ENCODE measurements at regions not wholly inside any gene's neighbourhood (a gene's known extent, or its start where the extent isn't known, plus 50 kb on each side); places are given as distances from the start of the nearest gene placed in this dataset.
"Not testable (repeated sequence)": the region's sequence is repeated elsewhere in the genome, so short reads cannot be mapped to it uniquely, and the experiment has no call there.

- H3K79me2 ChIP-seq (ENCODE audit: control insufficient read depth, insufficient read depth, low read length); H3K27me3 Mint-ChIP-seq; H3K27ac ChIP-seq (ENCODE audit: low read length in 2 of 2); intact Hi-C loops (cut with micrococcal nuclease); H3K9me3 Mint-ChIP-seq (ENCODE audit: insufficient read depth); H3K4me1 Mint-ChIP-seq; ATAC-seq (ENCODE audit: low read depth); H2AFZ ChIP-seq (ENCODE audit: insufficient read depth, low read depth, low read length, poor library complexity, severe bottlenecking); H3K4me3 Mint-ChIP-seq; H3K4me1 ChIP-seq (ENCODE audit: control insufficient read depth in 2 of 2, insufficient read depth in 2 of 2, low read length in 2 of 2); DNase-seq; H3K4me2 ChIP-seq (replicated peaks; ENCODE audit: low read depth, low read length, poor library complexity, severe bottlenecking); POLR2A ChIA-PET; H3K9me3 ChIP-seq (ENCODE audit: control extremely low read depth in 1 of 3, control insufficient read depth in 2 of 3, insufficient read depth in 1 of 3, low read length in 2 of 3); H3K4me3 ChIP-seq (ENCODE audit: control extremely low read depth in 1 of 5, extremely low read depth in 1 of 5, insufficient read depth in 1 of 5, low read depth in 2 of 5, low read length in 4 of 5); CTCF ChIA-PET; H4K20me1 ChIP-seq (ENCODE audit: control insufficient read depth, insufficient read depth, low read length, poor library complexity, severe bottlenecking); H3K36me3 ChIP-seq (replicated peaks in 1 of 2; ENCODE audit: control extremely low read depth in 1 of 2, control insufficient read depth in 1 of 2, extremely low read depth in 1 of 2, insufficient read depth in 2 of 2, low read length in 1 of 2); H3K9ac ChIP-seq (ENCODE audit: low read length); H3K27ac Mint-ChIP-seq; H3K27me3 ChIP-seq (replicated peaks in 1 of 4; ENCODE audit: control extremely low read depth in 1 of 4, control insufficient read depth in 3 of 4, insufficient read depth in 4 of 4, low read length in 3 of 4): not testable (repeated sequence)
- no CpG with 5 or more reads among the region's 3 CpGs for WGBS (ENCODE audit: insufficient coverage)
These were observed 180.7 kb upstream of the FOLH1 start for GRCh38 chr11:49389149-49389548.

GRCh38 chr11:49384371-49384770, 176.0 kb upstream of the FOLH1 start:
- H3K9ac ChIP-seq (ENCODE audit: low read length); H4K20me1 ChIP-seq (ENCODE audit: control insufficient read depth, insufficient read depth, low read length, poor library complexity, severe bottlenecking); H2AFZ ChIP-seq (ENCODE audit: insufficient read depth, low read depth, low read length, poor library complexity, severe bottlenecking); H3K79me2 ChIP-seq (ENCODE audit: control insufficient read depth, insufficient read depth, low read length); POLR2A ChIA-PET; H3K27me3 Mint-ChIP-seq; H3K4me2 ChIP-seq (replicated peaks; ENCODE audit: low read depth, low read length, poor library complexity, severe bottlenecking); H3K27ac ChIP-seq (ENCODE audit: low read length in 2 of 2); H3K4me3 ChIP-seq (ENCODE audit: control extremely low read depth in 1 of 5, extremely low read depth in 1 of 5, insufficient read depth in 1 of 5, low read depth in 2 of 5, low read length in 4 of 5); H3K27me3 ChIP-seq (replicated peaks in 1 of 4; ENCODE audit: control extremely low read depth in 1 of 4, control insufficient read depth in 3 of 4, insufficient read depth in 4 of 4, low read length in 3 of 4); H3K9me3 Mint-ChIP-seq (ENCODE audit: insufficient read depth); DNase-seq; intact Hi-C loops (cut with micrococcal nuclease); H3K4me1 Mint-ChIP-seq; H3K9me3 ChIP-seq (ENCODE audit: control extremely low read depth in 1 of 3, control insufficient read depth in 2 of 3, insufficient read depth in 1 of 3, low read length in 2 of 3); H3K4me3 Mint-ChIP-seq; CTCF ChIA-PET; H3K27ac Mint-ChIP-seq; H3K36me3 ChIP-seq (replicated peaks in 1 of 2; ENCODE audit: control extremely low read depth in 1 of 2, control insufficient read depth in 1 of 2, extremely low read depth in 1 of 2, insufficient read depth in 2 of 2, low read length in 1 of 2); H3K4me1 ChIP-seq (ENCODE audit: control insufficient read depth in 2 of 2, insufficient read depth in 2 of 2, low read length in 2 of 2); ATAC-seq (ENCODE audit: low read depth): not testable (repeated sequence)
- WGBS (ENCODE audit: insufficient coverage), result no CpG with 5 or more reads among the region's 1 CpG

- POLR2A ChIA-PET, result no interaction called here
- CTCF ChIA-PET, result no interaction called here
- no peak overlapping the region for H3K4me3 ChIP-seq (ENCODE audit: control extremely low read depth in 1 of 5, extremely low read depth in 1 of 5, insufficient read depth in 1 of 5, low read depth in 2 of 5, low read length in 4 of 5)
- TF ChIP-seq EZH2 (IDR thresholded peaks at IDR 0.05; ENCODE audit: borderline replicate concordance, insufficient read depth, low read depth, low read length, poor library complexity, severe bottlenecking) (no peak), CTCF (IDR thresholded peaks at IDR 0.05) (no peak)
- H3K27me3 ChIP-seq (replicated peaks in 1 of 4; ENCODE audit: control extremely low read depth in 1 of 4, control insufficient read depth in 3 of 4, insufficient read depth in 4 of 4, low read length in 3 of 4), result no peaks in the 10 kb centered on the region
- intact Hi-C loops (cut with micrococcal nuclease), result no loop called here
- 80% methylated on average over 1 of the region's 7 CpGs for WGBS (ENCODE audit: insufficient coverage)
- H2AFZ ChIP-seq (ENCODE audit: insufficient read depth, low read depth, low read length, poor library complexity, severe bottlenecking), result no peak overlapping the region
- no peaks in the 10 kb centered on the region for H3K9me3 Mint-ChIP-seq (ENCODE audit: insufficient read depth)
- no peaks in the 10 kb centered on the region for H4K20me1 ChIP-seq (ENCODE audit: control insufficient read depth, insufficient read depth, low read length, poor library complexity, severe bottlenecking)
- DNase-seq, result no peak
- no peaks in the 10 kb centered on the region for H3K27me3 Mint-ChIP-seq
- no peak overlapping the region for H3K4me3 Mint-ChIP-seq
- H3K4me1 ChIP-seq (ENCODE audit: control insufficient read depth in 2 of 2, insufficient read depth in 2 of 2, low read length in 2 of 2), result no peaks in the 10 kb centered on the region
- H3K9me3 ChIP-seq (ENCODE audit: control extremely low read depth in 1 of 3, control insufficient read depth in 2 of 3, insufficient read depth in 1 of 3, low read length in 2 of 3), result no peaks in the 10 kb centered on the region
- H3K27ac Mint-ChIP-seq, result no peak overlapping the region
- H3K27ac ChIP-seq (ENCODE audit: low read length in 2 of 2), result no peak overlapping the region
- H3K9ac ChIP-seq (ENCODE audit: low read length), result no peak overlapping the region
- no peaks in the 10 kb centered on the region for H3K79me2 ChIP-seq (ENCODE audit: control insufficient read depth, insufficient read depth, low read length)
- no peaks in the 10 kb centered on the region for H3K36me3 ChIP-seq (replicated peaks in 1 of 2; ENCODE audit: control extremely low read depth in 1 of 2, control insufficient read depth in 1 of 2, extremely low read depth in 1 of 2, insufficient read depth in 2 of 2, low read length in 1 of 2)
- no peak overlapping the region for H3K4me2 ChIP-seq (replicated peaks; ENCODE audit: low read depth, low read length, poor library complexity, severe bottlenecking)
- no peak for ATAC-seq (ENCODE audit: low read depth)
- no peaks in the 10 kb centered on the region for H3K4me1 Mint-ChIP-seq
These were observed 169.6 kb upstream of the FOLH1 start for GRCh38 chr11:49377978-49378377.
